HepG2 (cell line): ENCODE measurements at regions not wholly inside any gene's neighbourhood (a gene's known extent, or its start where the extent isn't known, plus 50 kb on each side); places are given as distances from the start of the nearest gene placed in this dataset.

Source experiments
- ATAC-seq: fragments of 200-7000 bp; cut with Tn5 transposase; 3 replicates; pipeline ENCODE4 v1.9.1; 2020; ENCODE audit warnings: mild to moderate bottlenecking, moderate library complexity
- BruUV-seq: library from RNA; stranded (reverse); fragments of 400-500 nt; replicated peaks from 2 replicates; lab custom pipeline; 2021; lab: Mats Ljungman, UMichigan
- CTCF ChIA-PET: fragments of 300-600 bp; formaldehyde crosslinking; extraction: SDS; loops from one replicate; lab custom pipeline; 2021; ENCODE audit warnings: low total read pairs, inconsistent platforms, low intra/inter-chr PET ratio; lab: Yijun Ruan, JAX
- POLR2A ChIA-PET: fragments of 350-600 bp; sonication (Branson Sonifier 250); formaldehyde crosslinking; loops from one replicate; lab custom pipeline; 2020; ENCODE audit warnings: antibody characterized with exemption, inconsistent platforms; lab: Yijun Ruan, JAX
- DNase-seq: peaks from one replicate; pipeline ENCODE4 v3.0.0-alpha.2; 2015; ENCODE audit warnings: low spot score
- FAIRE-seq: peaks from 3 replicates; lab custom pipeline; 2011; peaks lifted over from hg19 to GRCh38; lab: Jason Lieb, UNC
- H2AFZ ChIP-seq: one replicate; pipeline ENCODE4 v1.6.1; 2011; ENCODE audit warnings: low read length, inconsistent platforms
- H3K27ac ChIP-seq: fragments of 300-600 bp; 3 replicates; pipeline ENCODE4 v1.8.0; 2011; ENCODE audit warnings: mixed run types, mild to moderate bottlenecking, mixed read lengths, low read length, inconsistent platforms; ENCODE audit not compliant: insufficient read depth; ENCODE audit errors: extremely low read length
- H3K27me3 ChIP-seq, 2 experiments: fragments of 200-600 bp in 1 of 2; 2 replicates in 1 of 2; 3 replicates in 1 of 2; pipeline versions ENCODE4 v1.6.0 to v1.8.0; 2011; ENCODE audit warnings: low read length in 2 of 2, mild to moderate bottlenecking in 2 of 2, moderate library complexity in 2 of 2, inconsistent platforms in 1 of 2; ENCODE audit not compliant: insufficient read depth in 2 of 2, control insufficient read depth in 1 of 2
- H3K36me3 ChIP-seq, 2 experiments: fragments of 200-600 bp in 1 of 2; replicated peaks in 1 of 2; 2 replicates in 1 of 2; 3 replicates in 1 of 2; pipeline versions ENCODE4 v1.5.1 to v1.8.0; 2011; ENCODE audit warnings: low read length in 2 of 2, inconsistent platforms in 1 of 2; ENCODE audit not compliant: insufficient read depth in 2 of 2, control insufficient read depth in 1 of 2
- H3K4me1 ChIP-seq: 2 replicates; pipeline ENCODE4 v1.5.1; 2012; ENCODE audit warnings: low read length, inconsistent platforms; ENCODE audit not compliant: insufficient read depth
- H3K4me2 ChIP-seq: 2 replicates; pipeline ENCODE4 v1.6.0; 2011; ENCODE audit warnings: low read depth, low read length, inconsistent platforms
- H3K4me3 ChIP-seq, 3 experiments: fragments of 200-600 bp in 1 of 3; sonication (generic), shearing (Covaris generic) in 1 of 3; replicated peaks in 1 of 3; 2 replicates each; pipeline ENCODE4 v1.5.1; 2011 to 2016; ENCODE audit warnings: low read length in 3 of 3, inconsistent platforms in 2 of 3, low read depth in 2 of 3, mild to moderate bottlenecking in 2 of 3, control low read depth in 1 of 3, mixed read lengths in 1 of 3; ENCODE audit not compliant: insufficient read depth in 1 of 3
- H3K79me2 ChIP-seq: one replicate; pipeline ENCODE4 v1.6.1; 2011; ENCODE audit warnings: low read length, inconsistent platforms; ENCODE audit not compliant: insufficient read depth
- H3K9ac ChIP-seq: 2 replicates; pipeline ENCODE4 v1.6.0; 2011; ENCODE audit warnings: mild to moderate bottlenecking, low read depth, low read length, inconsistent platforms; ENCODE audit not compliant: insufficient read depth
- H3K9me3 ChIP-seq: 2 replicates; pipeline ENCODE4 v1.5.1; 2012; ENCODE audit warnings: mild to moderate bottlenecking, low read length
- H4K20me1 ChIP-seq: 2 replicates; pipeline ENCODE4 v1.6.0; 2011; ENCODE audit warnings: inconsistent platforms, mild to moderate bottlenecking, low read length, moderate library complexity; ENCODE audit not compliant: insufficient read depth
- CBFB ChIP-seq: sonication (generic); formaldehyde crosslinking; IDR thresholded peaks from 2 replicates; pipeline ENCODE4 v1.4.0; 2020; ENCODE audit warnings: missing genetic modification reagents
- DNMT3B ChIP-seq: conservative IDR thresholded peaks from 2 replicates; pipeline ENCODE4 v1.6.1; 2016; ENCODE audit warnings: missing biosample characterization, control low read depth
- FIP1L1 ChIP-seq: fragments of 200-400 bp; formaldehyde crosslinking; IDR thresholded peaks from 2 replicates; pipeline ENCODE4 v1.6.1; 2018; ENCODE audit warnings: low read depth, mild to moderate bottlenecking, low read length, moderate library complexity, borderline replicate concordance; ENCODE audit not compliant: insufficient read depth
- HHEX ChIP-seq: IDR thresholded peaks from 2 replicates; pipeline ENCODE4 v1.6.1; 2016; ENCODE audit warnings: control low read depth
- KDM5A ChIP-seq: fragments of 200-600 bp; sonication (generic); IDR thresholded peaks from 2 replicates; pipeline ENCODE4 v1.7.0; 2018; ENCODE audit warnings: antibody characterized with exemption, mild to moderate bottlenecking, low read length, borderline replicate concordance
- LCORL ChIP-seq, 2 experiments: fragments of 450-650 bp in 1 of 2; sonication (generic) in 1 of 2; formaldehyde crosslinking in 1 of 2; IDR thresholded peaks; 2 replicates each; pipeline versions ENCODE4 v1.5.0 to v1.6.1; 2017 to 2020; ENCODE audit warnings: antibody characterized with exemption in 1 of 2, missing genetic modification reagents in 1 of 2
- MBD4 ChIP-seq: IDR thresholded peaks from 2 replicates; pipeline ENCODE4 v1.6.1; 2012; ENCODE audit warnings: low read length, inconsistent platforms, borderline replicate concordance
- MTERF4 ChIP-seq: sonication (generic); formaldehyde crosslinking; IDR thresholded peaks from 2 replicates; pipeline ENCODE4 v1.8.0; 2023; ENCODE audit warnings: mild to moderate bottlenecking, missing genetic modification reagents
- NBN ChIP-seq: fragments of 450-650 bp; conservative IDR thresholded peaks from 2 replicates; pipeline ENCODE4 v1.6.1; 2017
- NFRKB ChIP-seq: fragments of 450-650 bp; IDR thresholded peaks from 2 replicates; pipeline ENCODE4 v1.6.1; 2017
- SATB2 ChIP-seq: sonication (generic); formaldehyde crosslinking; IDR thresholded peaks from 2 replicates; pipeline ENCODE4 v1.5.0; 2020; ENCODE audit warnings: missing genetic modification reagents
- ZNF20 ChIP-seq: sonication (generic); formaldehyde crosslinking; IDR thresholded peaks from 2 replicates; pipeline ENCODE4 v1.4.0; 2020; ENCODE audit warnings: mild to moderate bottlenecking, moderate library complexity, missing genetic modification reagents
- ZNF274 ChIP-seq: sonication (generic); formaldehyde crosslinking; IDR thresholded peaks from 2 replicates; pipeline ENCODE4 v1.5.1; 2020; ENCODE audit warnings: mild to moderate bottlenecking, missing genetic modification reagents
- ZNF446 ChIP-seq: sonication (generic); formaldehyde crosslinking; IDR thresholded peaks from 2 replicates; pipeline ENCODE4 v1.5.0; 2020; ENCODE audit warnings: mild to moderate bottlenecking, missing genetic modification reagents
- ZNF547 ChIP-seq: sonication (generic); formaldehyde crosslinking; IDR thresholded peaks from 2 replicates; pipeline ENCODE4 v1.5.1; 2020; ENCODE audit warnings: mild to moderate bottlenecking, missing genetic modification reagents
- ZNF552 ChIP-seq: sonication (generic); formaldehyde crosslinking; IDR thresholded peaks from 2 replicates; pipeline ENCODE4 v1.9.0; 2022; ENCODE audit warnings: missing genetic modification reagents, mild to moderate bottlenecking, borderline replicate concordance
- ZNF776 ChIP-seq: sonication (generic); formaldehyde crosslinking; IDR thresholded peaks from 2 replicates; pipeline ENCODE4 v1.4.0; 2020; ENCODE audit warnings: mild to moderate bottlenecking, missing genetic modification reagents
- ZSCAN20 ChIP-seq: sonication (generic); formaldehyde crosslinking; IDR thresholded peaks from 2 replicates; pipeline ENCODE4 v1.4.0; 2020; ENCODE audit warnings: missing genetic modification reagents, mild to moderate bottlenecking, borderline replicate concordance
- WGBS: methylation state at CpG from one replicate; pipeline ENCODE4 v1.1.6; 2017; ENCODE audit warnings: low lambda C conversion rate; 5-methylcytosine and 5-hydroxymethylcytosine counted together
- in situ Hi-C: cut with HindIII; loops from 2 replicates; pipeline ENCODE4 v1.10.0; 2017; ENCODE audit warnings: low pct_unique_long_range_greater_than_20kb; ENCODE audit not compliant: extremely low pct_ligation_motif_present
- intact Hi-C: fragments of 100-400 bp; cut with micrococcal nuclease; formaldehyde crosslinking; loops from one replicate; pipeline ENCODE4 v1.10.0; 2022; ENCODE audit not compliant: unreplicated experiment
- TF ChIP-seq, protein P1 (sequence below): sonication (generic); formaldehyde crosslinking; IDR thresholded peaks from 2 replicates; pipeline ENCODE4 v1.5.1; 2020; ENCODE audit warnings: missing genetic modification reagents, mild to moderate bottlenecking, borderline replicate concordance

- intact Hi-C loops = no loop called here
- no peaks in the 10 kb centered on the region for H3K9me3 ChIP-seq
- WGBS = 1% methylated on average over 3 of the region's 3 CpGs
- H3K27ac ChIP-seq = no peak overlapping the region
- no peak overlapping the region for H3K4me3 ChIP-seq
- DNase-seq = no peak
- ChIA-PET CTCF (no interaction called here), POLR2A (no interaction called here)
- in situ Hi-C loops = no loop called here
- ATAC-seq = no peak
- H4K20me1 ChIP-seq = no peaks in the 10 kb centered on the region
- no peak for TF ChIP-seq DNMT3B (CRISPR knock-in tag)
- no peak for TF ChIP-seq MBD4
- no peak for TF ChIP-seq ZNF20
- no peak for TF ChIP-seq FIP1L1
- no peak for TF ChIP-seq CBFB (CRISPR knock-in tag)
- TF ChIP-seq ZNF547 = no peak
- no peak for TF ChIP-seq LCORL (IDR thresholded peaks at IDR 0.05)
- no peak for TF ChIP-seq LCORL (CRISPR knock-in tag; IDR thresholded peaks at IDR 0.05)
- no peak for TF ChIP-seq KDM5A
- no peak for TF ChIP-seq ZNF552
- FAIRE-seq = no peak
- no peaks in the 10 kb centered on the region for H3K27me3 ChIP-seq
- no TSS peak for BruUV-seq
- no peaks in the 10 kb centered on the region for H3K4me1 ChIP-seq
- no peak overlapping the region for H2AFZ ChIP-seq
- no peak overlapping the region for H3K9ac ChIP-seq
- no peaks in the 10 kb centered on the region for H3K36me3 ChIP-seq
- no peaks in the 10 kb centered on the region for H3K79me2 ChIP-seq
- no peak overlapping the region for H3K4me2 ChIP-seq
Measured at GRCh38 chr10:36540611-36541010, 584.8 kb upstream of the ANKRD30A start.

- Histone ChIP-seq H3K4me3 (no peak overlapping the region), H3K27ac (no peak overlapping the region), H3K4me2 (no peak overlapping the region), H2AFZ (no peak overlapping the region), H3K79me2 (no peaks in the 10 kb centered on the region), H3K9me3 (no peaks in the 10 kb centered on the region), H3K27me3 (no peaks in the 10 kb centered on the region), H3K9ac (no peak overlapping the region), H3K4me1 (no peaks in the 10 kb centered on the region), H3K36me3 (no peaks in the 10 kb centered on the region), H4K20me1 (no peaks in the 10 kb centered on the region)
- ChIA-PET POLR2A (no interaction called here), CTCF (no interaction called here)
- no TSS peak for BruUV-seq
- DNase-seq = no peak
- intact Hi-C loops = loop anchor here (5.0 kb wide), 1 partner anchor 787 kb away; no protein-coding TSS in a partner anchor
- no peak for FAIRE-seq
- 3% methylated on average over 2 of the region's 3 CpGs for WGBS
- in situ Hi-C loops = no loop called here
- no peak for ATAC-seq
- TF ChIP-seq ZNF446 (CRISPR knock-in tag) (no peak), NFRKB (no peak), MTERF4 (CRISPR knock-in tag) (no peak), SATB2 (CRISPR knock-in tag) (no peak), ZNF776 (CRISPR knock-in tag) (no peak), ZSCAN20 (CRISPR knock-in tag) (no peak), HHEX (CRISPR knock-in tag) (no peak), ZNF274 (no peak), NBN (no peak)
- TF ChIP-seq, protein P1, sequence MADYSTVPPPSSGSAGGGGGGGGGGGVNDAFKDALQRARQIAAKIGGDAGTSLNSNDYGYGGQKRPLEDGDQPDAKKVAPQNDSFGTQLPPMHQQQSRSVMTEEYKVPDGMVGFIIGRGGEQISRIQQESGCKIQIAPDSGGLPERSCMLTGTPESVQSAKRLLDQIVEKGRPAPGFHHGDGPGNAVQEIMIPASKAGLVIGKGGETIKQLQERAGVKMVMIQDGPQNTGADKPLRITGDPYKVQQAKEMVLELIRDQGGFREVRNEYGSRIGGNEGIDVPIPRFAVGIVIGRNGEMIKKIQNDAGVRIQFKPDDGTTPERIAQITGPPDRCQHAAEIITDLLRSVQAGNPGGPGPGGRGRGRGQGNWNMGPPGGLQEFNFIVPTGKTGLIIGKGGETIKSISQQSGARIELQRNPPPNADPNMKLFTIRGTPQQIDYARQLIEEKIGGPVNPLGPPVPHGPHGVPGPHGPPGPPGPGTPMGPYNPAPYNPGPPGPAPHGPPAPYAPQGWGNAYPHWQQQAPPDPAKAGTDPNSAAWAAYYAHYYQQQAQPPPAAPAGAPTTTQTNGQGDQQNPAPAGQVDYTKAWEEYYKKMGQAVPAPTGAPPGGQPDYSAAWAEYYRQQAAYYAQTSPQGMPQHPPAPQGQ (CRISPR knock-in tag) = no peak
Measured at GRCh38 chr10:36538953-36539586, 586.3 kb upstream of the ANKRD30A start.
